GM21526 (cell line): ENCODE measurements at regions not wholly inside any gene's neighbourhood (a gene's known extent, or its start where the extent isn't known, plus 50 kb on each side); places are given as distances from the start of the nearest gene placed in this dataset.

Source experiments
- ATAC-seq: cut with Tn5 transposase; IDR thresholded peaks from one replicate; pipeline ENCODE4 v1.9.1; 2021; ENCODE audit warnings: moderate library complexity; ENCODE audit not compliant: unreplicated experiment, low FRiP score

GRCh38 chr12:62123721-62124203 is 136.4 kb upstream of the USP15 start:
- peak; percentile 94 for ATAC-seq

- no peak for ATAC-seq
Observed at GRCh38 chr12:62127516-62127915, 132.7 kb upstream of the USP15 start.

DNA sequence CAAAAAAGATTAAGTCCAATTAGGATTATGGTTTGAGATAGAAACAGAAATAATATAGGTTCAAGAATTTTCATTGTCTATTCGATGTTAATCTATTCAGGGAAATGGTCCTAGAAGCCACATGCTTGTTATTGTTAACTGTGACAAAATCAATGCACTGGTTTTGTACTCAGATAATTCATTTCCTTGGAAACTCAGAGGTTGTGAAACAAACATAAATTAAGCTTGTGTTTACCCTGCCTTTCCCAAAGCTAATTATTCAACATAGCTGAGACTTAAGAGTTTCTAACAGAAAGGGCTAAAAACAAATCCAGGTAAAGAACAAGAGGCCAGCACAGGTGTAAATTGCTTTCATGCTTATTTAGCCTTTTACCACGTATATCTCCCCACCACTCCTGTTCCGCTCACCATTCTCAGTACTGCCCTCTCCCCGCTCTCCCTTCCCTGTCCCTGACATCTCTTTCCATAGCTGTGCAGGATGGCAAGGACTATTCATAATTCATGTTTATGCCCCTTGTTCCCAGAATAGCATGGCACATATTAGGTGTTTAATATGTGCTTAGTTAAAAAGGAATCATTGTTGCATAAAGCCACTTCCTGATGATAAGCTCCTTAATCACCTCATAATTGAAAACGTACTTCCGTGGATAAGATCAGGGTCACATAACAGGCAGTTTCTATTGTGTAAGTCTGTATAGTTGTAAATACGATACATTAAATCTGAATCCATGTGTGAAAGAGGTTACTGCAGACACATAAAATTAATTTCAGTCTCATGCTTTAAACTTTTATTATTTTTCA is 131.8 kb upstream of the USP15 start:
- ATAC-seq = no peak

- no peak for ATAC-seq
Observed at GRCh38 chr12:62129291-62129690, 130.9 kb upstream of the USP15 start.

DNA sequence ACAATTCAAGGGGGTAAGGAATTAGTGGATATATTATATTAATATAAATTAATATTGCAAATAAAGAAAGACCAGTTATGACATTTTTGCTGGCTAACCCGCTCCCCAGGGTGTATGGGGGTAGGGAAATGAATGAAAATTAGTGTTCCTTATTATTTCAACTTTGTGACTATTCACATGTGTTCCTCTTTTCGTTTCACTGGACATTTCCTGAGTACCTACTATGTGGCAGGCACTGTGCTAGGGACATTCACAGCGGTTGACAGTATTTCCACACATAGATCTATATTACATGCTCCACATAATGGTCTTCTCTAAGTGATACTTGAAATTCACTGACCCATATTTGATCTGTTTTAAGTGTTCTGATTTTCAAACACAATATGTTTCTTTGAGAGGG is 129.8 kb upstream of the USP15 start:
- no peak for ATAC-seq

GRCh38 chr12:62130834-62131552 is 129.2 kb upstream of the USP15 start:
- no peak for ATAC-seq

DNA sequence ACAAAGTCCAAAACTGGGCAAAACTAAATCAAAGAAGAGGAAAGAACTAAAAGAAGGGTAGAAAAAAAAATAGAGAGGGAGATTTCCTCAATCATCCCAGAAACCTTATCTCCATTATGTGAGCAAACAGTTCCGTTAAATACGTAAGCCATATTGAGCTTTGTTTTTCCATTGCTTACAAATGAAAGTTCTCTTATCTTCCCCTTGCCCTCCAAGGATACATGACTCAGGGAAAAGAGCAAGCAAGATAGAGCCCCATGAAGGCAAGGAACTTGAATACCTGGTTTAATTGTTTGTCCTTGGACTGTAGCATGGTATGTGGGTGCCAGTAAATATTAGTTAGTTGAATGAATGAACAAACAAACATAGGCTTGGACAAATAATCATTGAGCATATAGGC is 126.8 kb upstream of the USP15 start:
- ATAC-seq = no peak

DNA sequence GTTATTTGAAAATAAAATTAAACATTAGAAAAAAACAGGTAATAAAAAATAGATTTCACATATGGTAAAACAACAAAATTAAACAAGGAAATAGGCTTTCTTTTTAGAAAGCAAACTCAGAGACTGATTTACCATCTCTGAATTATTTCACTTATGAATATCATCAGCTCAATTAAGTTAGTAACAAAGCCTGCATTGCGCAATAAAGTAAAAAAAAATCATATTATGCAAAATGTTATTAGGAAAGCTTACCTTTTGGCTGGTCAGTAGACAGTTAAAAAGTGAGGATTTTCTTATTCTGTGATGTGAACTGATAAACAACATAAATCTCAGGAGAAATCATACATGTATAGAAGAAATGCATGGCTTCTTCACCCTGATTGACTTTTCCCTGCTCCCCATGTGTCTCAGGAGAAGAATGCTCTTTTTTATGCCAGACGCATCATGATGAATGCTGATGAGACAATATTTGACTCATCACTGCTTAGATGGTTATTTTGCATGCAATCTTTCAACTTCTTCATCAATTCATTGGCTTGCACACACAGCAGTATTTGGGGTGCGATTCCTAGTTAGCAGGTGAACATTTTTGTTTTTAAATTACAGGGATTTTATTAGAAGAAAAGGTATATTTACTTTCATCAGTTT is 124.5 kb upstream of the USP15 start:
- no peak for ATAC-seq

DNA sequence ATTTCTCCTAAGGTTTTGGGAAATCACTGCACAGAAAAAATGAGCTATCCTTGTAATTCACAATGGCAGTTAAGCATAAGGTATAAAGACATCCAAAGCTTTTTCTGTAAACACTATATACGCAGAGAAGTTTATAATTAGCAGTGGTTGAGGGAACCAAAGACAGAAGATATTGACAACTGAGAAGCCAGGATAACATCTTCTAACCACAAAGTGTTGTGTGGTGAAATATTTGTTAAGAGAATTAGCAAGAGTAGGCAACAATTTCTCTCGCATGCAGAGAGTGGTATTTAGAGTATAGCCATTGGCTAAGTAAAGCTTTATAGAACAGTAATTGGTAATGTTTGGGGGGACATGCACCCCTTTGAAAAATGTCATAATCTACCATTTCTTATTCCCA is 123.7 kb upstream of the USP15 start:
- no peak for ATAC-seq

DNA sequence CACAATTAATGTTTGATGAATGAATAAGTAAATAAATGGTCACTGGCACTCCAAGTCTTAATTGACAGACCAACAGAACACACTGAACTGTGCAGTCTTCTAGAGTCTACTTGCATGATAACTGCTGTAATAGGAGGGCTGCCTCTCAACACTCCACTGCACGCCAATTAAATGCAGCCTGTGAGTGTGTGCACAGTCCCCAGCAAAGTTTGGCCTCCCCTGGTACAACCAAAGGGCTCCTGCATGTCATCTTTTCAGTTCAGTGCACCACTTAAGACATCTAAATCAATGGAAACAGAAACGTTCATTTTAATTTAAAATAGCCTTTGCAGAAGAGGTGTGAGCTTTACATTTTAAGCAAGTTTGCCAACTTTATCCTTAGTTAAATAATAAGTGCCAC is 121.7 kb upstream of the USP15 start:
- no peak for ATAC-seq

GRCh38 chr12:62146318-62146717 is 113.9 kb upstream of the USP15 start:
- no peak for ATAC-seq

DNA sequence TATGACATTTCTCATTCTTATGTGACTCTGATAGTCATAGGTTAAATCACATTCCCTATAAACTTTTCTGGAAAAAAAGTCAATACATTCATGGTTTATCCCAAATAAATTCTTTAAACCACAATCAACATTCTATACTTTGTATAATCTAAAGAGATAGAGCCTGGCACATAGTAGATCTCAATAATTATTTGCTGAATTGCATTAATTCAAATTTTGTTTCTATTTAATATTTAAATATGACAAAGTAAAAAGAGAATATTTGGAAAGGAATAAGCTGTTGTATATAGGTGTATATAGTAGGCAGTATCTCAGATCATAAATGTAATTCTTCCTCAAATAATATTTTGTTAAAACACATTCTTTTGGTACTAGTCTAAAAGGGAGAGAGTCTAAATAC is 102.2 kb upstream of the USP15 start:
- ATAC-seq = no peak

DNA sequence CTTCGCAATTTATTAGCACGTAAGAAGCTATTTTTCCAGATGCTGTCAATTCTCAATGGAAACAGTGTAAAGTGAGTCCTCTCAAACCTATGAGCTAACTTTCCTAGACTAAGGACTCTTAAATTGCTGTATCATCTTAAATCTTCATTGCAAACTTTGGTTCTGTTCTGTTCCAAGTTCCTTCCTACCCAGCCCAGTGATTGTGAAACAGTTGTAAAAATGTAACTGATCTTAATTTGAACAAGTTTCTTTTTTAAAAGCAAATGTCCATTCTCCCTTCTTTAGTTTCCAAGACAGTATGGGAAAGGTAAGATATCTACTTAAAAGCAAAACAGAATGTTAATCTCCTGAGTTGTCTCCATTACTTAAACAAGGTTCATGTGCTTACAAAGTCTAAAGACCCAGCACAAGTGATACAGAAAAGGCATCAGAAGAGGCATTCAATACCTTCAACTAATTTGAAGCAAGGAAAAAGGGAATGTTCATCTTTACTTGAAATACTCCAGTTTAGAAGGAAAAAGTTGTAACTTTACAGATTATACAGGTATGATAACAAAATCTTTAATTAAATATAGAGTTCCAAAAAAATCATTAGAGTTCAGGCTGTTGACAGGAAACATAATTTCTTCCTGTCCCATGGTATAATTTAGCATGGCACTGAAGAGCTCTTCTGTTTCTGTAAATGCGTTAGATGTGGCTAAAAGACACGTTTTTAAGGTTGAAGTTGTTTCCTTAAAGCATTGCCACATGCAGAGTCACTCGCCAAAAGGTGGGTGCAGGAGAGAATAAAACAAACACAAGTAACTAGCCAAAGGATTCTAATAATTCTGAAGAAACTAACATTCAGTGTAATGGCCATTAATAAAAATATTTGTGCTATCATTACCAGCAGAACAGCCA is 101.5 kb upstream of the USP15 start:
- ATAC-seq = no peak

- no peak for ATAC-seq
Observed at GRCh38 chr12:62162214-62162613, 98.0 kb upstream of the USP15 start.

DNA sequence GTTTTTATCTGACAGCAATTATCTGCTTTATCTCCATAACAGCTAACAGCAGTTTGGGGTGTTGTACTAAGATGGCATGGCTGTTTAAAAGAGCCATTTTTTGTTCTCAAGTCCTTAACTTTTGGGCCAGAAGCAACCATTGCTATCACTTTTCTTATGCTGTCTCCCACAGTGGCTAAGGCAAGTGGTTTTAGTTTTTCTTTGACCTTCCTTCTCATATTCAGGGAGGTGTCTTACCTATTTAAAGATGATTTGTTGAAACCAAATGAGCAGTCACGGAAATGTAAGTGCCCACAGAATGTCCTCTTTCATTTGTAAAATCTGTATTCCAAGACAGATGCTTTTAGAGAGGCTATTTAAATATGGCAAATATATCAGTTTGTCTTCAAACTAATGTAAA is 96.8 kb upstream of the USP15 start:
- ATAC-seq = no peak

DNA sequence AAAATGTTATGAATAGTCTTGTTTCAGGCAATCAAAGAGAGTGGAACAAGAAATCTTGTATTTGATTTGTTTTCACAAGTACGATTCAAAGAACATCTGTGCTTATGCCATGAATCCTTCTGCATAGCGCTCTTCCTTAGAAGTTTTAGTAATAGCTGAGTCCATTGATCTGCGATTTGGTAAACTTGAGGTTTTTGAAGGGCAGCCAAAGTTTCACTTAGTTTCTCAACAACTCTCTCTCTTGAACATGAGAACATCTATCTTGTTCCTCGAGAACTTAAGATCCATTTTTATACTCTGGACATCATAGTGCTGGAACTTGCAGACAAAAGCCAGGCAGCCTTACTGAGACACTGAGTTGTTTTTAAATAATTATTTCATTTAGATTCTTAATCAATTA is 96.2 kb upstream of the USP15 start:
- ATAC-seq = no peak

DNA sequence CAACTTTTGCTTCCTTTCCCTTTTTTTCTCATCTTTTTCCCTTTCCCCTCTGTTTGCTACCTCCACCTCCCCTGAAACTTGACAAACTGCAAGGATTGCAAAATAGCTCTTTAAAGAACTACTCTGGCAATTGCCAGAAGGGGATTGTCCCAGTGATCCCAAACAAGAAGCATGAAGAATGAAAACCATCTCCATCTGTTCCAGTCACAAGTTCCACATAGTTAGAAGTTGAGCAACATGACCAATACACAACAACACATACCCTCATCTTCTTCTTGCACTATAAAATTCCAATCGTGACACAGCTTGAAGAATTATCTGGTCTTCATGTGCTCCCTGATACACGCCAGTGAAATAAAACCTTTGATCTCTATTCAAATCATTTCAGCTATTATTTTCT is 93.7 kb upstream of the USP15 start:
- ATAC-seq = no peak

DNA sequence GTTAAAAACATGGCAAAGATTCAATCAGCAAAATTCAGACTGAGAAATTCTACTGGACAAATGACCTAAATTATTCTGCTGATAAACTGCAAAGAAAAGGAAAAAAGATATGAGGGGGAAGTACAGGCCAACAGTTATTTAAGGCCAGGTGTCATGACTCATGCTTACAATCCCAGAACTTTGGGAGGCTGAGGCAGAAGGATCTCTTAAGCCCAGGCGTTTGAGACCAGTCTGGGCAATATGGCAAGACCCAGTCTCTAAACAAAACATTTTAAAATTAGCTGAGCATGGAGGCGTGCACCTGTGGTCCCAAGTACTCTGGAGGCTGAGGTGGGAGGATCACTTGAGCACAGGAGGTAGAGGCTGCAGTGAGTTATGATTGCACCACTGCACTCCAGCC is 91.8 kb upstream of the USP15 start:
- no peak for ATAC-seq

GRCh38 chr12:62170241-62170640 is 90.0 kb upstream of the USP15 start:
- ATAC-seq = no peak

GRCh38 chr12:62190689-62191490 is 69.3 kb upstream of the USP15 start:
- no peak for ATAC-seq
